TTC549 (cell line): ENCODE measurements at regions not wholly inside any gene's neighbourhood (a gene's known extent, or its start where the extent isn't known, plus 50 kb on each side); places are given as distances from the start of the nearest gene placed in this dataset.
"Not testable (repeated sequence)": the region's sequence is repeated elsewhere in the genome, so short reads cannot be mapped to it uniquely, and the experiment has no call there.

Source experiments
- FAIRE-seq: peaks from 2 replicates; lab custom pipeline; 2012; peaks lifted over from hg19 to GRCh38; lab: Jason Lieb, UNC

DNA sequence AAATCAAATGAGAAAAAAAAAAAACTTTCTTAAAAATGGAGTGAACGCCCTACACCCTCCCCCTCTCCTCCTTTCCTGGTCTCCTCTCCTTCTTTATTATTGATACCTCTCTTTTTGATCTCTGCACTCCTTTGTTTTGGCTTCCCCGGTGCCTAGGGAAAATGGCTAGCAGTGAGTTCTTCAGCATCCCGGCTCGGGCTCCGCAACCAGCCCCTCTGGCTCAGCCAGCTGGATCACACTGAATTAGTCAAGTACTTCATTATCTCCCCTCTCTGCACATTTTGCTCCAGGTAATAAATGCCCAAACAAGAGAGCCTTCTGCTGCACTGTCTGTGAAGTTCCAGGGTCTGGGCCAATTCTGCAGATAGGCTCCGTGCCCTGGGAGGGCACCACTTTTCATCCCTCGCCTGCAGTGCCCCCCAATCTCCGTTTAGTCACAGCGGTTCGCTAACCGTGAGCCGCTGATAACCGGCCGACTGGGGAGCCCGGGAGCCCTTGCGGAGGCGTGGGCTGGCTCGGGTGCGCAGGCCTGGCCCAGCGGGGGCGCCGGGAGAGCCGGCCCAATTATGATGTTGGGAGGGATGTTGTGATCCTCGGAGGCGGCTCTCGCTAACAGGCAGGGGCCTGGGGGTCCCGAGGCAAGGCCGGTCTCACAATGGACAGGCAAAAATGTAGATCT lies 301.9 kb downstream of the TFAP2A start:
- FAIRE-seq, result no peak

DNA sequence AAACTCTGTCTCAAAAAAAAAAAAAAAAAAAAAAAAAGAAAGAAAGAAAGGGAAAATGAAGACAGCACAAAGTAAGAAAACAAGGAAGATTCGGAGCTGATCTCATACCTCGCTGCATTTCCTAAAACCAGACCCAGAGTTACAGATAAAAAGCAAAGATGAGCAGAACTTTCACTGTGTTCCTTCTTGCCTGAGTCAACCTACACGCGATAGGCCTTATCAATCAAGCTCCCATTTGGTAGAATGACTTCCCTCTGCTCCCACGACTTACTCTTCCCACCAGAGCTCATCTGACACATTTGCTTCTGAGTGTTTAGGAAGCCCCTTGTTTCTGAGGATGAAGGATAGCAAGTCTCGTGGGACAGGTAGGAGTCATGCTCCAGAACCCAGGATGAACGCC lies 302.9 kb downstream of the TFAP2A start:
- FAIRE-seq, result no peak

DNA sequence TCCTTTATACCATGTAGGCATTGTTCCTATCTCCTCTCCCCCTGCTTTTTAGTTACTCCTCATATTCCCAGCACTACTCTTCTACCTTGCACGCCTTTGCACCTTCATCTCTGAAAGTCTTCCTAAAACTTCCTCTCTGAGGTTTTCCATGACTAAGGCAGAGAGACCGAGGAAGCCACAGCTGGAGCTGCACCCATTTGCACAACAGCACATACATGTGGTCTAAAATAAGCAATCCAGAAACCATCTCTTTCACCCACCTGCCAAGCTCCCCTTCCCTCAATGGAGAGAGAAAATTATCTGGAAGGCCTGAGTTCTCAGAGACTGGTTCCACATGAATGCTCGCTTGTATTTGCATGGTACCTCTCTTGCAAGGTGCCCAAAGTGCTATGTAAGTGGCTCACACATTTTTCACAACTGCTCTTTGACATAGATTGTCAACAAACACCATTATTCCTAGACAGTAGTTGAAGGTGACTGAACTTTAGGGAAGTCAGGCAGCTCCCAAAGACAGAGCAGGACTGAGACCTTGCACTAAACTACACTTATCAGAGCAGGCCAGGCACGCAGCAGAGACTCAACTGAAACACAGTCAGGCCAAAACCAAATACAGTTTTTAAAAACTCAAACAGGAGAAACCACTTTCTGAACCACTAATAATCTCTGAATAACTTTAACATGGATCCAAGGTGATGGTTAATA lies 313.2 kb downstream of the TFAP2A start:
- no peak for FAIRE-seq

DNA sequence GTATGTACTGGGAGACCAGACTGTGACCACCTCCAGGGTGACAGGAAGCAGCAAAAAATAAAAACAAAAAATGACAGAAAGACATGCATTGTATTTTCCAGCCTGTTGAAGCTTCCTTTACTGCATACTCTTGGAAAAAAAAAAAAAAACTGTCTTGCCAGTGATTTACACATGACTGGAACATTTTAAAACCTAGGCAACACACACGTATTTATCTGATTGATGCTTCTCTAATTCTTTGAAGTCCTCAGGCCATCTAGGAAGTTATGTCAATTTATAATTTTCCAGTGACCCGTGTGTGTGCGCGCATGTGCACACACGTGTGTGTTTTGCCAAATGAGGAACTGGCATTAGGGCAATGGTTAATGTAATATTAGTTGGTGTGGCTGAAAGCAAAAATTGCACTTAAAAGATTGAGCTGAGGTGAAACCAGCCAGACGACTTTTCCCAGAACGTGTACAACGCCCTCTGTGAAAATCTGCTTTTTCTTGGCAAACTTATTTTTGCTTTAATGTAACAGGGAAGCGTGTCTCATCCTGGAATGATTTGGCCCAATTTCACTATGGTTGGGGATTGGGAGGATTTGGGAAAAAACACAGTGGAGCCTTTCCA lies 315.2 kb downstream of the TFAP2A start:
- FAIRE-seq, result no peak

DNA sequence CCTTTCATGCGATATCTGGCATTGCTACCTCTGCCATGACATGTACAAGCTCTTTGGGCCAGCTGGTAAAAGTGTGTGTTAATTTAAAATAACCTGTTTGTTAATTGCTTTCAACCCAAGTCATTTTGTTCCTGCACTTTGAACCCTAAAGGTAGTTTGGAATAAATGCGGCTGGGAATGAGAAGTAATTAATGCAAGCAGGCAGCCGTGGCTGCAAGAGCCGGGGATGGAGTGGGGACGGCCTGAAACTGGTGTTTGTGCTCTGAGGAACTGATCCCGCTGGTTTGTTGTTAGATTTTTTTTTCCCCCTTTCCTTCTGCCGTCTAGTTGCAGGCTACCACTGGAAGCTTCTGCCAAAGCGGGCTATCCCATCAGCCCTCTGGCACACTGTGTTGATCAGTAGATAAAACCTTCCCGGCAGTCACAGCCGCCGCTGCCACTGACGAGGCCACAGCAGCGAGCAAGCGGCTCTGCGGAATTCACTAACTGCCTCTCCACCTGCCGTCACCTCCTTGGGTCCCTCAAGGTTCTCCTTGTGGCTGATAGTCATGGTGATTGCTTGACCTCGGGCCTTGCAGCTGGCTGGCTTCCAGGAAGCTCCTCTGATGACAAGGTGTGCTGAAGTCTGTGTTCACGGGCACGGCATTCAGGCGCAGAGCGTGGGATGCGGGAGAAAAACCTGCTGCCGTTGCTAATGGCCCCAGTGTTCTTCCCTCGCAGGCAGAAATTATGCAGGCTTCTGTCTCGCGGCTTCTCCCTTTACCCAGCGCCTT lies 315.9 kb downstream of the TFAP2A start:
- no peak for FAIRE-seq

DNA sequence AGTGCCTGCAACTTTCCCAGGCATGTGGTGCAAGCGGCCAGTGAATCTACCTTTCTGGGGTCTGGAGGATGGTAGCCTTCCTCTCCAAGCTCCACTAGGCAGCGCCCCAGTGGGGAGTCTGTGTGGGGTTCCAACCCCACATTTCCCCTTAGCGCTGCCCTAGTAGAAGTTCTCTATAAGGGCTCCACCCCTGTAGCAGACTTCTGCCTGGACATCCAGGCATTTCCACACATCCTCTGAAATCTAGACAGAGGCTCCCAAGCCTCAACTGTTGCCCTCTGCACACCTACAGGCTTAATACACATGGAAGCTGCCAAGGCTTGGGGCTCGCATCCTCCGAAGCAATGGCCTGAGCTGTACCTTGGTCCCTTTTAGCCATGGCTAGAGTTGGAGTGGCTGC lies 321.6 kb downstream of the TFAP2A start:
- FAIRE-seq, result no peak

DNA sequence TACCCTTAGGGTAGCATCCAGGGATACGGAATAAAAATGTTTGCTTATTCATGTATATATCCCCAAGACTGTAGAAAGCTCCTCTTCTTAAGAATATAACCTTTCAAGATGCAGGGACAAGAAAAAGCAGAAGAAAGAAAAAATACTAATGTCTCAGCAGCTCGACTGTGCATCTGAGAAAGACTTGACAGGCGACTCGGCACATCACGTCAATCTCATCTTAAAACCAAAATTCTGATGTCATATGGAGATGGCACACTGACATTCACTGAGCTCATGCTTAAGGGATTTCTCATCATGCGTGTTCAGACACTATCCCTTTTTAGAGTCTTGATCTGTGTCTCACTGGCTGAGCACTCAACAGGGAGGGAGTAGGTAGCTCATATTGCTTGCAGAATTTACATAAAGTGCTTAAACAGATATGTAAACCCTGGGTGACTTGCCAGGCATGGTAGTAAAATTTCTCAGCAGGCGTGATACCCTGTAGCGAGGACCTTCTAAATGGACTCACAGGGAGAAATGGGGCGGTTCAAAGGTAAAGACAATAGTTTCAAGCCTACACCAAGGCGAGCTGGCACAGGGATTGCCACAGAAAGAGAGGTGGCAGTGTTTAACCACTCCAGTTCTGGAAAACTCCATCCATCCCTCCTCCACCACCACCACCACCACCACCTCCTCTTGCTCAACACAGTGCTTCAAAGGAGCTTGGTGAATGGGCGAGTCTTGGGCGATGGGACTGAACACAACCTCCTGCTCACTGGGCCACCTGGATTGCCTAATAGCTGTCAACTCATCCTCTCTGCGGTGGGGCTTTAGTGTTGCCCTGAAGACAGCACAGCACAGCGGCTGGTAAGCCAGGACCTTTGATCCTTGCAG lies 330.5 kb downstream of the TFAP2A start:
- FAIRE-seq, result no peak

DNA sequence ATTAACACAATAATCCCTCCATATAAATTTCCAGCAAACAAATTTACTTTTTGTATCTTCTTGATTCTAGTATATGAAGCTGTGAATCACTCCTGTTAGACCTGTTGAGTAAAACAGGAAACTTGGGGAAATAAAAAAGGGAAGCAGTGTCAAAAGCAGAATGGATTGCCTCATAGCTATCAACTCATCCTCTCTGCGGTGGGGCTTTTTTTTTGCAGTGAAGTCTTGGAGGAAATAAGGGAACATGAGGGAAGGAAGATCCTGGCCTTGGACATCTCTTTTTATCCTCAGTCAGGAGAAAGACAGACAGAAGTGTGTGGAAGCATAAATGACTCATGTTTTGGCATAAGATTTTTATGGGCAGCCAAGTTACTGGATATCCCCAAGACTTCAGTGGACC lies 332.5 kb downstream of the TFAP2A start:
- FAIRE-seq, result no peak

DNA sequence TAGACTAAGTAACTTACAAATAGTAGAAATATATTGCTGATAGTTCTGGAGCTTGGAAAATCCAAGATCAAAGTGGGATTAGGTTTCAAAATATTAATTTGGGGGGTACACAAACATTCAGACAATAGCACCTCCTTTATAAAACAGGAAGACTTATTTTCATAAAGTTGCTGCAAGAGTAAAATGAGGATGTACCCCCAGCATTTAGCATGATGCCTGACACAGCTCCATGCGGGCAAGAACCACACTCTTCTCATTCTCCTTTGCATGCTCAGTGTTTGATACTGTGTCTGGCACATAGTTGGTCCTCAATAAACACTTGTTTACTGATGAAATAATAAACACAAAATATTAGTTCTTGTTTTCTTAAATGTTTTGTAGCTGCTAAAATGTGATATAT lies 332.9 kb downstream of the TFAP2A start:
- no peak for FAIRE-seq

DNA sequence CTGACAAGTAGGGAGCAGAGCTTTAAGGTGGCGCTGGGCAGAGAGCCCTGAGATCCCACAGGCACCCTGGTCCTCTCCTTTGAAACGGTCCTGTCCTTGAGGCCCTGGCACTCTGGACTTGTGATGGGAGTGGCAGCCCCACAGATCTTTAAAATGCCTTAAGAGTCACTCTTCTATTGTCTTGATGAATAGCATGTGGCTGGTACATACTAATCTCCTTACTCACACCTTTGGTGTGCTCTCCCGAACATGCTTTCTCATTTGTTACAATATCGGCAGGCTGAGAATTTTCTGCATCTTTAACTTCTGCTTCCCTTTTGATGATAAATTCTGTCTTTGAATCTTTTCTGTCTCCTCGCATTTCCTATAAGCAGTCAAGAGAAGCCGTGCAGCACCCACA lies 333.8 kb downstream of the TFAP2A start:
- no peak for FAIRE-seq

DNA sequence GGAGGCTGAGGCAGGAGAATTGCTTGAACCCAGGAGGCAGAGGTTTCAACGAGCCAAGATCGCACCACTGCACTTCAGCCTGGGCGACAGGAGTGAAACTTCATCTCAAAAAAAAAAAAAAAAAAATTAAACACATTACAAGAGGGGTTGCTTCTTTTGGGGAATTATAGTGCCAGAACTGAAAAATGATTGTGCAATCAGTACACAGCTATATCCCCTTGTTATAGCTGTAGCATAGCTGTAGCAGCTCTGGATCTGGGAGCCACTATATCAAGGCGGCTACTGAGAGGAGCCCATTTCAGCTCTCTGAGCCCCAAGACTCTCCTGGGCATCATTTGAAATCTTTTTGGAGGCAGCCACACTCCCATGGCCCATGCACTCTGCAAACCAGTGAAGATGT lies 334.3 kb downstream of the TFAP2A start:
- no peak for FAIRE-seq

DNA sequence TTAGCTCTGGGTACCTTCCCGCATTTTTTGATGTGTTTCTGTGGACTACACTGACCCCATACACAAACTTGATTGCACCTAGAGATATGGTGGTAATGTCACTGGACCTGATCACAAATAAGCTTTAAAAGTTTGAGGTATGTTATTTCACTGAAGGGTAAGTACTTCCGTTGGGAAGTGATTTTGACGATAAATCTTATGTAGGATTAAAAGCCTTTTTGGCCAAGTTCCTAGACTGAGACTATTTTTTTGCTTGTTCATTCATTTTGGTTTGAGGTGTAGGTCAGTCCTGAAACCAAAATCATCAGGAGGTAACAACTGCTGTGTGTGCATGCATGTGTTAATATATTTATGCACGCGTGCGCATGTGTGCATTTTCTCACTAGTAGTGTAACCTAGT lies 336.3 kb downstream of the TFAP2A start:
- no peak for FAIRE-seq

DNA sequence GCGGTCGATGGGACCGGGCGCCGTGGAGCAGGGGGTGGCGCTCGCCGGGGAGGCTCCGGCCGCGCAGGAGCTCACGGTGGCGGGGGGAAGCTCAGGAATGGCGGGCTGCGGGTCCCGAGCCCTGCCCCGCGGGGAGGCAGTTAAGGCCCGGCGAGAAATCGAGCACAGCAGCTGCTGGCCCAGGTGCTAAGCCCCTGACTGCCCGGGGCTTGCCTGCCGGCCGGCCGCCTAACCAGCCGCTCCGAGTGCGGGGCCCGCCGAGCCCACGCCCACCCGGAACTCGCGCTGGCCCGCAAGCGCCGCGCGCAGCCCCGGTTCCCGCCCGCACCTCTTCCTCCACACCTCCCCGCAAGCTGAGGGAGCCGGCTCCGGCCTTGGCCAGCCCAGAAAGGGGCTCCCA lies 340.1 kb downstream of the TFAP2A start:
- not testable (repeated sequence) for FAIRE-seq

DNA sequence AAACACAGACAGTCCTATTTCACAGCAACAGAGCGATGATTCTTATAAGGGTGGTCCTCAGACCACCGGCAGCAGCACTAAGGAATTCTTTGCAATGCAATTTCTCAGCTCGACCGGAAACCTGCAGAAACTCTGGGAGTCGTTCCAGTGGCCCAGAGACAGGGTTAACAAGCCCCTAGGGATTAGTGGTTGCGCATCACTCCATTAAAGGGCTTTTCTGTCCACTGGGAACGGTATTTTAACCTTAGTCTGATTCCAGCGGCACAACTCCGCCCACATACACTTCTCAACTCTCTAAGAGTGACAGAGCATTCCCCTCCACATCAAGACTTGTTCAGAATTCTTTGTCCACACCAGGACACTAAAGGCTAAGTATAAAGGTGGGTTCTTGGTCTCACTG lies 341.5 kb downstream of the TFAP2A start:
- no peak for FAIRE-seq

DNA sequence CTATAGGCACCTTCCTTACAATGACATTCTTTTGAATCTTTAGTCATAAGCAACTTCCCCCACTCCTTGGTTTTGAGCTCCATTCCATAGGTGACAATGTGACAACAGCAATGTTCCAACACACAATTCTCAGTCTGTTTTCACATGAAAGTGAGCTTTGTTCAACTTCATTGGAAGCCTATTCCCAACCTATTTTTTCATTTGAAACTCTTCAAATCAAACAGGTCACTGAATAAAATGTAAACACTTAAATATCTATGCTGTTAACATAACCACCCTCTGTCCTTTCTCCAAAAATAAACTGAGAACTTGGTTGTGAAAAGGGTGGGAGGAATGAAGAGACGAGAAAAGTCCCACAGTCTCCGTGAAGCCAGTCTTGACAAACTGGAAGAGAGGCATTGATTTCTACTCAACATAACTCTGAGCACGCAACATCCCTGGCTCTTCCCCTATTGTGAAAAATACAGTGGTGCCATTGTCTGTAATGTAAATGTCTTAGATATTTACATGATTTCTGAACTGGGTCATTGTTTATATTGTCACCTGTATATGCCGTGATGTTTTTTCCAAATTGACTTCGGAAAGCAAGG lies 343.1 kb downstream of the TFAP2A start:
- FAIRE-seq, result no peak

DNA sequence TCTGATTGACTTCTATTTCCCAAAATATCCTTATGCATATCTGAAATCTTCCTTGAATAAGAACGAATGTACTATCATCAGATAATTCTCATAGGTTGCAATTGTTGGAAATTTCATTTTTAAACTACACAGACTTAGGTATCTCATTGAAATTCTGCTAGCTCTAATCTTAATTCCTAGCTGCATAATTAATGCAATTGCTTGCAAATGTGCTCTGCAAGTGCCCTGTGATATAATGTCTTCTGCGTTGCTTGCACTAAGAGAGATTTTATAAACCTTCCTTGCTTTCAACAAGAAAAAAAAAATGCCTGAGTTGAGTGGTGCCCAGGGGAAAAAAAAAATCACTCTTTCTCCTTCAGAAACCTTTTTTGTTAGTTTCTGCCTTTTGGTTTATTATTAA lies 354.9 kb downstream of the TFAP2A start:
- FAIRE-seq, result no peak

DNA sequence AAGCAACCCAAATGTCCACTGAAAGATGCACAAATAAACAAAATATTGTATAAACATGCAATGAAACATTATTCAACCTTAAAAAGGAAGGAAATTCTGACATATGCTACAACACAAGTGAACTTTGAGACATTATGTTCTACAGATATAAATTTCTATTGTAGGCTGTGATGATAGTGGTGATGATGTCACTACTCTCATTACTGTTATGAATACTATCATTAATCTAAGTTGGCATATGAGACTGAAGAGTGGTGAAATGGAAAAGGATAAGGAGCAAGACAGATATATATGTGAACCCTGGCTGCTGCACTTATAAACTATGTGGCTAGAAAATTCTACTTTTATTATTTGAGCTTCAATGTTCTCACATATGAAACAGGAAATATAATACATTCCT lies 360.2 kb downstream of the TFAP2A start:
- no peak for FAIRE-seq

DNA sequence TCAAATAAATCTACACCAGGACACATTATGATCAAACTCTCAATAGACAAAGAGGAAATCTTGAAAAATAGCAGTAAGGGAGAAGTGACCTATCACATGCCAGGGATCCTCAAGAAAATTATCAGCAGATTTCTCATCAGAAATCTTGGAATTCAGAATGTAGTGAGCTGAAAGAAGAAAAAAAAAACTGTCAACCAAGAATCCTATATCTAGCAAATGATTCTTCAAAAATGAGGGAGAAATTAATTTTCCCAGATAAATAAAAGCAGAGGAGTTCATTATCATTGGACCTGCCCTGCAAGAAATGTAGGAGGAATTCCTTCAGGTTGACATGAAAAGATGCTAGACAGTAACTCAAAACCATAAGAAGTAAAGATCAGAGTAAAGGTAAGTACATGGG lies 363.6 kb downstream of the TFAP2A start:
- FAIRE-seq, result no peak

DNA sequence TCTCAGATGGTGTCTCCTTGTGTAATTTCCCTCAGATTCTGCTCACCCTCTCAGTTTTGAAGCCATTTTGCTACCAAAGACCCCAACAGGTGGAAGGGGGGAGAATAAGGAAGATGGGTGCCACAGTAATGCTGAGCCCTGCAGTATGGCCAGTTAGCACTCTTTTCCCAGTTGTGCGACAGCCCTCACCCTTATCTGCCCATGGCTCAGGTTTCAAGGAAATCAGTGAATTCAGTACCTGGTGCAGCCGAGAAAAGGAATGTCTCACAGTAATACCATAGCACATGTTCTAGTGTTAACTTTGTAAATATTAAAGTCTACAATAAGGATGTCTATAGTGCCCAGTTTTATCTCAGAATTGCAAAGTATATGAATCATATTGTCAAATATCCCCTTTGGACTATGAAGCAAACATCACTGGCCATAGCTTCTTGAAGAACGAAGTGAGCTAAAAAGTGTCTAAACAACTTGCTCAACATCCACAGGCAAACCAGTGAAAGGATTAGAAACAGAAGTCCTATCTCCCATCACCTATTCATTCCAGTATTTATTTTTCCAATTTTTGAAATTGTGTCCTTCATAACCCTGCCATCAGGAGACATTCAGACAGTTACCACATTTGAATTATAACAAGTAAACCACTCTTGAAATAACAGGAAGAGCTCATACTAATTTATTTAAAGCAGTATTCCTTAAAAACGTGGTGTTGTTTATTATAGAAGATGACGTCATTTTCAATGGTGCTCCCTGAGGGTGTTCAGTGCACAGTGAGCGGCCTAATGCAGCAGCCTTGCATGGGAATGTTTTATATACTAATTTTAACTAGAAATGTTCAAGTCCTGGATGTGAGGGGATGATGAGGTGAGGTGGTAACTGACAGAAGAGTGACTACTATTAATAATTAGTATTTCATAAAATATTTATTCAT lies 366.2 kb downstream of the TFAP2A start:
- FAIRE-seq, result no peak

DNA sequence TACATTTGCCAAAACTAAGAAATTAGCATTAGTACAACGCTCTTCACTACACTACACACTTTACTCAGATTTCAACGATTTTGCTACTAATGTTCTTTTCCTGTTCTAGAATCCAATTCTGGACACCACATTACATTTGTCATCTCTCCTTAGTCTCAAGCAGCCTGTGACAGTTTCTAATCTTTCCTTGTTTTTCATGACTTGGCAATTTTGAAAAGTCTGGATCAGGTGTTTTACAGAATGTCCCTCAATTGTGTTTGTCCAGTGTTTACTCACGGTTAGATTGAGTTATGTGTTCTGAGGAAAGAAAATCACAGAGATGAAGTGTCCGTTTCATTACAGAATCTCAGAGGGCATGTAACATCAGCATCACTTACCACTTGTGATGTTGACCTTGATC lies 372.6 kb downstream of the TFAP2A start:
- FAIRE-seq, result no peak
